ENCODE measurements at regions not wholly inside any gene's neighbourhood (a gene's known extent, or its start where the extent isn't known, plus 50 kb on each side); places are given as distances from the start of the nearest gene placed in this dataset.

- no peak for ATAC-seq
- Histone ChIP-seq H3K9me3 (replicated peaks; ENCODE audit: control insufficient read depth, insufficient read depth, low read length) (no peaks in the 10 kb centered on the region), H3K27me3 (replicated peaks in 1 of 2; ENCODE audit: control insufficient read depth in 2 of 2, insufficient read depth in 2 of 2, low read length in 1 of 2) (no peaks in the 10 kb centered on the region), H3K9ac (ENCODE audit: control insufficient read depth, insufficient read depth, low read length) (no peak overlapping the region), H4K20me1 (ENCODE audit: control insufficient read depth, insufficient read depth) (no peaks in the 10 kb centered on the region), H3K4me3 (no peak overlapping the region), H3K36me3 (ENCODE audit: control insufficient read depth in 2 of 2, insufficient read depth in 2 of 2, low read length in 1 of 2) (peaks cover 13 to 18% of the 10 kb centered on the region in 2 experiments), H3K4me1 (ENCODE audit: control insufficient read depth, insufficient read depth, low read length) (no peaks in the 10 kb centered on the region), H2AFZ (ENCODE audit: control insufficient read depth, low read depth, low read length) (no peak overlapping the region), H3K79me2 (ENCODE audit: control insufficient read depth, insufficient read depth, low read length) (no peaks in the 10 kb centered on the region), H3K27ac (ENCODE audit: control insufficient read depth, insufficient read depth) (no peak overlapping the region), H3K4me2 (ENCODE audit: control insufficient read depth, insufficient read depth) (no peak overlapping the region)
- TF ChIP-seq ZBTB40 (IDR thresholded peaks at IDR 0.05; ENCODE audit: borderline replicate concordance) (peak; percentile 69), YBX1 (IDR thresholded peaks at IDR 0.05) (no peak)
- 95% methylated on average over 21 of the region's 21 CpGs for WGBS (ENCODE audit: insufficient coverage, insufficient replicate concordance, low lambda C conversion rate, missing lambda C conversion rate)
- CTCF ChIA-PET, result interaction anchor here (0.7 kb wide), 1 partner anchor 115 kb away, joined by 3 read pairs; no protein-coding TSS in a partner anchor
- DNase-seq (ENCODE audit: low read depth, low spot score), result no peak
- POLR2A ChIA-PET, result no interaction called here
- no TSS peak for BruUV-seq (replicated peaks)
- intact Hi-C loops (cut with micrococcal nuclease; ENCODE audit: unreplicated experiment), result no loop called here
- SMC1A ChIA-PET (ENCODE audit: uncharacterized antibody, unreplicated experiment), result no interaction called here
- in situ Hi-C loops (cut with MboI), result no loop called here
- RAD21 ChIA-PET (ENCODE audit: unreplicated experiment), result no interaction called here
- FAIRE-seq, result no peak
These were observed 124.6 kb downstream of the RFLNA start for GRCh38 chr12:124419292-124420040.

GRCh38 chr12:124418791-124419190 is 123.9 kb downstream of the RFLNA start:
- ChIA-PET RAD21 (ENCODE audit: unreplicated experiment) (no interaction called here), POLR2A (no interaction called here), CTCF (no interaction called here), SMC1A (ENCODE audit: uncharacterized antibody, unreplicated experiment) (no interaction called here)
- Histone ChIP-seq H3K9ac (ENCODE audit: control insufficient read depth, insufficient read depth, low read length) (no peak overlapping the region), H3K4me3 (no peak overlapping the region), H3K27me3 (replicated peaks in 1 of 2; ENCODE audit: control insufficient read depth in 2 of 2, insufficient read depth in 2 of 2, low read length in 1 of 2) (no peaks in the 10 kb centered on the region), H3K4me2 (ENCODE audit: control insufficient read depth, insufficient read depth) (no peak overlapping the region), H3K27ac (ENCODE audit: control insufficient read depth, insufficient read depth) (no peak overlapping the region), H3K36me3 (ENCODE audit: control insufficient read depth in 2 of 2, insufficient read depth in 2 of 2, low read length in 1 of 2) (peaks cover 13 to 17% of the 10 kb centered on the region in 2 experiments), H2AFZ (ENCODE audit: control insufficient read depth, low read depth, low read length) (no peak overlapping the region), H4K20me1 (ENCODE audit: control insufficient read depth, insufficient read depth) (no peaks in the 10 kb centered on the region), H3K9me3 (replicated peaks; ENCODE audit: control insufficient read depth, insufficient read depth, low read length) (no peaks in the 10 kb centered on the region), H3K79me2 (ENCODE audit: control insufficient read depth, insufficient read depth, low read length) (no peaks in the 10 kb centered on the region), H3K4me1 (ENCODE audit: control insufficient read depth, insufficient read depth, low read length) (no peaks in the 10 kb centered on the region)
- intact Hi-C loops (cut with micrococcal nuclease; ENCODE audit: unreplicated experiment) (no loop called here), in situ Hi-C loops (cut with MboI) (no loop called here)
- ATAC-seq (no peak), DNase-seq (ENCODE audit: low read depth, low spot score) (no peak), FAIRE-seq (no peak)
- BruUV-seq (replicated peaks), result no TSS peak
- WGBS (ENCODE audit: insufficient coverage, insufficient replicate concordance, low lambda C conversion rate, missing lambda C conversion rate), result 97% methylated on average over 8 of the region's 15 CpGs
- TF ChIP-seq ZNF687 (IDR thresholded peaks at IDR 0.05) (no peak), EGR1 (IDR thresholded peaks at IDR 0.05; ENCODE audit: borderline replicate concordance in 1 of 2, low read depth in 2 of 2, low read length in 2 of 2) (no peak), ETV6 (conservative IDR thresholded peaks at IDR 0.05 in 1 of 2, IDR thresholded peaks at IDR 0.05 in 1 of 2; ENCODE audit: borderline replicate concordance in 1 of 2, low read depth in 1 of 2) (no peak), HDAC6 (IDR thresholded peaks at IDR 0.05; ENCODE audit: unreplicated experiment) (no peak), PAX8 (IDR thresholded peaks at IDR 0.05) (no peak), BCL11A (IDR thresholded peaks at IDR 0.05; ENCODE audit: low read depth, low read length) (no peak)

Data from GM12878 (cell line).